Suprapubic skin (tissue), 4 donors: ENCODE measurements at regions not wholly inside any gene's neighbourhood (a gene's known extent, or its start where the extent isn't known, plus 50 kb on each side); places are given as distances from the start of the nearest gene placed in this dataset.

ENCODE experiments used
- DNase-seq, 2 donors: peaks; one replicate each; pipeline ENCODE4 v3.0.0-alpha.2; 2019; ENCODE audit warnings: low spot score in 2 of 2
- H3K27ac ChIP-seq: fragments of 200-600 bp; sonication (generic); one replicate; pipeline ENCODE4 v1.5.1; 2019
- H3K27me3 ChIP-seq: fragments of 200-600 bp; sonication (generic); one replicate; pipeline ENCODE4 v1.5.1; 2019
- H3K36me3 ChIP-seq: fragments of 200-600 bp; sonication (generic); one replicate; pipeline ENCODE4 v1.5.1; 2019
- H3K4me1 ChIP-seq: fragments of 200-600 bp; sonication (generic); one replicate; pipeline ENCODE4 v1.5.1; 2019
- H3K4me3 ChIP-seq: fragments of 200-600 bp; sonication (generic); one replicate; pipeline ENCODE4 v1.5.1; 2019; ENCODE audit warnings: mild to moderate bottlenecking
- H3K9me3 ChIP-seq: fragments of 200-600 bp; sonication (generic); one replicate; pipeline ENCODE4 v1.5.1; 2019
- CTCF ChIP-seq, 2 donors: fragments of 200-600 bp in 1 of 2; fragments of 450-650 bp in 1 of 2; sonication (generic) in 1 of 2; IDR thresholded peaks; one replicate each; pipeline ENCODE4 v1.5.1; 2016 to 2019; ENCODE audit warnings: antibody characterized with exemption in 2 of 2, mild to moderate bottlenecking in 1 of 2, moderate library complexity in 1 of 2
- EP300 ChIP-seq: sonication (generic); formaldehyde crosslinking; IDR thresholded peaks from one replicate; pipeline ENCODE4 v1.6.1; 2017; ENCODE audit warnings: antibody characterized with exemption
- POLR2A ChIP-seq, 2 donors: fragments of 450-650 bp; IDR thresholded peaks; one replicate each; pipeline ENCODE4 v1.6.1; 2017; ENCODE audit warnings: antibody characterized with exemption in 2 of 2, mild to moderate bottlenecking in 2 of 2, moderate library complexity in 2 of 2
- POLR2AphosphoS5 ChIP-seq, 3 donors: sonication (generic); formaldehyde crosslinking; IDR thresholded peaks; one replicate each; pipeline ENCODE4 v1.6.1; 2017; ENCODE audit warnings: antibody characterized with exemption in 3 of 3
- WGBS: methylation state at CpG from one replicate; pipeline ENCODE4 v1.1.5; 2018; 5-methylcytosine and 5-hydroxymethylcytosine counted together

GRCh38 chr11:92667486-92668152 is 301.8 kb upstream of the MTNR1B start:
- Histone ChIP-seq H3K4me1 (no peaks in the 10 kb centered on the region), H3K36me3 (no peaks in the 10 kb centered on the region), H3K27me3 (no peaks in the 10 kb centered on the region), H3K9me3 (no peaks in the 10 kb centered on the region), H3K4me3 (no peak overlapping the region), H3K27ac (no peak overlapping the region)
- 64% methylated on average over 5 of the region's 5 CpGs for WGBS
- DNase-seq: no peak
- no peak for TF ChIP-seq EP300
- TF ChIP-seq POLR2A (IDR thresholded peaks at IDR 0.05): no peak
- no peak for TF ChIP-seq POLR2AphosphoS5 (IDR thresholded peaks at IDR 0.05)
- no peak for TF ChIP-seq CTCF (IDR thresholded peaks at IDR 0.05)

GRCh38 chr11:92670308-92670890 is 299.1 kb upstream of the MTNR1B start:
- H3K4me3 ChIP-seq: no peak overlapping the region
- no peaks in the 10 kb centered on the region for H3K4me1 ChIP-seq
- no peaks in the 10 kb centered on the region for H3K9me3 ChIP-seq
- no peak overlapping the region for H3K27ac ChIP-seq
- no peaks in the 10 kb centered on the region for H3K36me3 ChIP-seq
- no peak for DNase-seq
- TF ChIP-seq CTCF (IDR thresholded peaks at IDR 0.05) (no peak), POLR2A (IDR thresholded peaks at IDR 0.05) (no peak), POLR2AphosphoS5 (IDR thresholded peaks at IDR 0.05) (no peak), EP300 (no peak)
- H3K27me3 ChIP-seq: no peaks in the 10 kb centered on the region
- WGBS: 43% methylated on average over 3 of the region's 3 CpGs

- DNase-seq: no peak
- no peak for TF ChIP-seq CTCF (IDR thresholded peaks at IDR 0.05)
- no peak for TF ChIP-seq POLR2AphosphoS5 (IDR thresholded peaks at IDR 0.05)
- TF ChIP-seq POLR2A (IDR thresholded peaks at IDR 0.05): no peak
- TF ChIP-seq EP300: no peak
- Histone ChIP-seq H3K36me3 (no peaks in the 10 kb centered on the region), H3K27ac (no peak overlapping the region), H3K27me3 (no peaks in the 10 kb centered on the region), H3K4me3 (no peak overlapping the region), H3K4me1 (no peaks in the 10 kb centered on the region), H3K9me3 (no peaks in the 10 kb centered on the region)
- WGBS: 92% methylated on average over 6 of the region's 6 CpGs
These were observed 298.4 kb upstream of the MTNR1B start for GRCh38 chr11:92671081-92671480.

GRCh38 chr11:92675303-92675702 is 294.1 kb upstream of the MTNR1B start:
- Histone ChIP-seq H3K27me3 (no peaks in the 10 kb centered on the region), H3K9me3 (no peaks in the 10 kb centered on the region), H3K4me1 (no peaks in the 10 kb centered on the region), H3K4me3 (no peak overlapping the region), H3K36me3 (no peaks in the 10 kb centered on the region), H3K27ac (no peak overlapping the region)
- WGBS: 67% methylated on average over 1 of the region's 1 CpG
- DNase-seq: no peak
- TF ChIP-seq CTCF (IDR thresholded peaks at IDR 0.05) (no peak), EP300 (no peak), POLR2AphosphoS5 (IDR thresholded peaks at IDR 0.05) (no peak), POLR2A (IDR thresholded peaks at IDR 0.05) (no peak)

- Histone ChIP-seq H3K36me3 (no peaks in the 10 kb centered on the region), H3K9me3 (no peaks in the 10 kb centered on the region), H3K4me3 (no peak overlapping the region), H3K4me1 (no peaks in the 10 kb centered on the region), H3K27ac (no peak overlapping the region), H3K27me3 (no peaks in the 10 kb centered on the region)
- WGBS: 89% methylated on average over 3 of the region's 3 CpGs
- DNase-seq: no peak
- TF ChIP-seq CTCF (IDR thresholded peaks at IDR 0.05) (no peak), POLR2A (IDR thresholded peaks at IDR 0.05) (no peak), EP300 (no peak), POLR2AphosphoS5 (IDR thresholded peaks at IDR 0.05) (no peak)
These were observed 293.6 kb upstream of the MTNR1B start for GRCh38 chr11:92675810-92676209.
